ENCODE measurements at regions not wholly inside any gene's neighbourhood (a gene's known extent, or its start where the extent isn't known, plus 50 kb on each side); places are given as distances from the start of the nearest gene placed in this dataset.

DNA sequence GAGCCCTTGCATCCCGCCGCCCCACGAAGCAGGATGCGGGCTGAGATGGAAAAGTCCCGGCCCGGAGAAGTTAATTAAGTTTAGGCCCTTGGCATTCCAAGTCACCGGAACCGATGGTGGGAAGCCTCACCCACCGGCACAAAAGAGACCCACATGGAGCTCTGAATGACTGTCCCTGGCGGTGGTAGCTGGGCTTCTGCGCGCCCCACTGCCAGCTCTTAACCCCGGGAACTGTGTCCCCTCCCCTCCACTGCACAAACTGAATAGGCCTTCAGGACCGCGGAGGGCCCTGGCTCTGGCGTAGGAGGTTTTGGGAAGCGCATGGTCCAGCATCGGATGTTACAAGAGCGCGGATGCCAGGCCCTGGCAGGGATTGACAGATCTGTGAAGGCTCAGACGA is 291.1 kb upstream of the TUT7 start:
- no peak for TF ChIP-seq POLR2A (IDR thresholded peaks at IDR 0.05; ENCODE audit: low read depth)
- TF ChIP-seq EP300 (IDR thresholded peaks at IDR 0.05), result no peak
- no peak for TF ChIP-seq CTCF (IDR thresholded peaks at IDR 0.05)

Measured in esophagus muscularis mucosa (tissue), 4 donors.